Left lung (tissue), 4 donors: ENCODE measurements at regions not wholly inside any gene's neighbourhood (a gene's known extent, or its start where the extent isn't known, plus 50 kb on each side); places are given as distances from the start of the nearest gene placed in this dataset.

Source experiments
- ATAC-seq: fragments of 200-7000 bp; cut with Tn5 transposase; one replicate; pipeline ENCODE4 v1.9.1; 2020; ENCODE audit warnings: moderate library complexity
- DNase-seq, 4 donors: peaks; one replicate each; pipeline ENCODE4 v3.0.0-alpha.2; 2013 to 2020
- H3K27ac ChIP-seq, 2 donors: fragments of 200-600 bp; sonication (generic) in 1 of 2; one replicate each; pipeline versions ENCODE4 v1.5.0 to v1.8.0; 2020 to 2021
- H3K27me3 ChIP-seq, 2 donors: fragments of 200-600 bp; sonication (generic) in 1 of 2; one replicate each; pipeline versions ENCODE4 v1.5.0 to v1.8.0; 2020 to 2021
- H3K36me3 ChIP-seq, 2 donors: fragments of 200-600 bp; sonication (generic) in 1 of 2; one replicate each; pipeline versions ENCODE4 v1.5.0 to v1.8.0; 2020 to 2021
- H3K4me1 ChIP-seq, 2 donors: fragments of 200-600 bp; one replicate each; pipeline ENCODE4 v1.8.0; 2021
- H3K4me3 ChIP-seq, 2 donors: fragments of 200-600 bp; sonication (generic) in 1 of 2; one replicate each; pipeline versions ENCODE4 v1.5.0 to v1.8.0; 2020 to 2021; ENCODE audit warnings: mild to moderate bottlenecking in 1 of 2
- H3K9me3 ChIP-seq, 2 donors: fragments of 200-600 bp; sonication (generic) in 1 of 2; one replicate each; pipeline versions ENCODE4 v1.5.0 to v1.8.0; 2020 to 2021
- intact Hi-C, 2 donors: fragments of 100-400 bp; cut with DNase I; formaldehyde crosslinking; loops; one replicate each; pipeline versions ENCODE4 v1.11.2 to v1.14.2; 2022
- TF ChIP-seq, protein P1 (sequence below), 2 donors: fragments of 200-600 bp; sonication (generic) in 1 of 2; IDR thresholded peaks; one replicate each; pipeline versions ENCODE4 v1.5.0 to v1.8.0; 2021; ENCODE audit warnings: antibody characterized with exemption in 2 of 2
- donor health status: DM: no; HTN: yes; CAD: no.
- donor health status: DM: no; HTN: no; CAD: no.

DNA sequence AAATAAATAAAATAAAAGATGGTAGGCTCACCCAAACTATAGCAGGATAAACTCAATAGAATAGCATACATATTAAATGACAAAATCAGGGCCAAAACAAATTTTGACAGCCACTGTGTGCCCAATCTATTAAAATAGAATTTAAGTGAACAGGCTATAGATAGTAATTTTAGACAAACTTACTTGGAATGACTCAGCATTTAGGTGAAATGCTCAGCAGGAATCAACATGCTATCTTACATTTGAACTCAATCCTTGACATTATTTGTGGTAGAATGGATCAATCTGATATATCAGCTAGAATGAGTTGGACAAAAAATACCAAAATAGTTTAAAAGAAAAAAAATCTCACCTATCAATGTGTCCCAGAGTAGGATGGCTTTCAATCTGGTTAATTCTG, 578.6 kb downstream of the RFPL4B start:
- no peak for ATAC-seq
- Histone ChIP-seq H3K36me3 (no peaks in the 10 kb centered on the region), H3K27ac (no peak overlapping the region), H3K4me1 (no peaks in the 10 kb centered on the region), H3K27me3 (no peaks in the 10 kb centered on the region), H3K4me3 (no peak overlapping the region), H3K9me3 (peaks cover 0 to 25% of the 10 kb centered on the region in 2 donors)
- DNase-seq, result no peak
- intact Hi-C loops, result no loop called here
- TF ChIP-seq, protein P1, sequence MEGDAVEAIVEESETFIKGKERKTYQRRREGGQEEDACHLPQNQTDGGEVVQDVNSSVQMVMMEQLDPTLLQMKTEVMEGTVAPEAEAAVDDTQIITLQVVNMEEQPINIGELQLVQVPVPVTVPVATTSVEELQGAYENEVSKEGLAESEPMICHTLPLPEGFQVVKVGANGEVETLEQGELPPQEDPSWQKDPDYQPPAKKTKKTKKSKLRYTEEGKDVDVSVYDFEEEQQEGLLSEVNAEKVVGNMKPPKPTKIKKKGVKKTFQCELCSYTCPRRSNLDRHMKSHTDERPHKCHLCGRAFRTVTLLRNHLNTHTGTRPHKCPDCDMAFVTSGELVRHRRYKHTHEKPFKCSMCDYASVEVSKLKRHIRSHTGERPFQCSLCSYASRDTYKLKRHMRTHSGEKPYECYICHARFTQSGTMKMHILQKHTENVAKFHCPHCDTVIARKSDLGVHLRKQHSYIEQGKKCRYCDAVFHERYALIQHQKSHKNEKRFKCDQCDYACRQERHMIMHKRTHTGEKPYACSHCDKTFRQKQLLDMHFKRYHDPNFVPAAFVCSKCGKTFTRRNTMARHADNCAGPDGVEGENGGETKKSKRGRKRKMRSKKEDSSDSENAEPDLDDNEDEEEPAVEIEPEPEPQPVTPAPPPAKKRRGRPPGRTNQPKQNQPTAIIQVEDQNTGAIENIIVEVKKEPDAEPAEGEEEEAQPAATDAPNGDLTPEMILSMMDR (IDR thresholded peaks at IDR 0.05), result no peak

DNA sequence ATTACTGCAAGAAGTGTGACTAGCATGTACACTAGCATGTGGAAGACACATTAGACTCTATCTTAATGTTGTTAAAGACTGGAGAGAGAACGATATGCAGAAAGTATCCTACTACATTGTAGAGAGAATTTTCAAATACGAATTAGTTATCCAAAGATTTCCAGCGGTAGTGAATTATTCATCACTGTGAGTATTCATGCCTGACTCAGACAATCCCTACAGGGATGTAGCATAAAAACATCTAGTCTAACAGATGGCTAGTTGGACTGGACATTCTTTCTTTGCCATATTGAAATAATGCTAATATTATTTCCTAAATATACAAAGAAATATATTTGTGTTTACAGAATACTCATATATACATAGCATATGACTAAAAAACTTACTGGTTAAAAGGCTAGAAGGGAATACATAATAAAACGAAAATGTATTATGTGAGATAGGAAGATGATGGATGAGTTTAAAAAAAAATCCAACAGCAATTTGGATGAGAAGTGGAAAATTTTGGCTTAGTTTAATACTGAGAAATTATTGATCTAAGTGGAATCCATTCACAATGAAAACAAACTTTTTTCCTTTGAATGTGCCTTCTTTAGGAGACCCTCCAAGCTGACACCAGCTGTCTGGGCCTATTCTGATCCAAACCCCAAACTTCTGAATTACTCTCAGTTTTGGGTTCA, 580.7 kb downstream of the RFPL4B start:
- Histone ChIP-seq H3K27ac (no peak overlapping the region), H3K27me3 (no peaks in the 10 kb centered on the region), H3K36me3 (no peaks in the 10 kb centered on the region), H3K4me1 (no peaks in the 10 kb centered on the region), H3K9me3 (peaks cover 0 to 11% of the 10 kb centered on the region in 2 donors), H3K4me3 (no peak overlapping the region)
- ATAC-seq (no peak), DNase-seq (no peak)
- TF ChIP-seq, protein P1 (IDR thresholded peaks at IDR 0.05), result no peak
- intact Hi-C loops, result no loop called here

DNA sequence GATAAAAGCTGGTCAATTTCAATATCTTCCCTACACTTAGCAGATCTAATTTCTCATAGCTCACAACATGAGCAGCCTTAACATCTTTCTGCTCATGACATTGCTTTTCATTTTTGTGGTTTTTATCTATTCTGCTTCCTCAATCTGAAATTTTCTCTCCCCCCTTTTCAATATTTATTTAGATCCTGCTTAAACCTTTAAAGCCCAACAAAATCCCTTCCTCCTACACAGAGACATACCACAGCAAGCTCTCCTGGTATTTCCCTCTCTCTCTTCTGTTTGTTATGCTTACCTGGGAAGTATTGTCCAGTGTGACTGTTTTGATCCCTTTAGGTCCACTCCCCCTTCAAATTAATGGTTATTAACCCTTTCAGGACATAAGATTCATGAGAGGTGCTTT, 582.5 kb downstream of the RFPL4B start:
- H3K36me3 ChIP-seq, result no peaks in the 10 kb centered on the region
- no peaks in the 10 kb centered on the region for H3K4me1 ChIP-seq
- H3K27me3 ChIP-seq, result no peaks in the 10 kb centered on the region
- no peaks in the 10 kb centered on the region for H3K9me3 ChIP-seq
- H3K4me3 ChIP-seq, result no peak overlapping the region
- TF ChIP-seq, protein P1 (IDR thresholded peaks at IDR 0.05), result no peak
- intact Hi-C loops, result no loop called here
- no peak for DNase-seq
- H3K27ac ChIP-seq, result no peak overlapping the region
- no peak for ATAC-seq

DNA sequence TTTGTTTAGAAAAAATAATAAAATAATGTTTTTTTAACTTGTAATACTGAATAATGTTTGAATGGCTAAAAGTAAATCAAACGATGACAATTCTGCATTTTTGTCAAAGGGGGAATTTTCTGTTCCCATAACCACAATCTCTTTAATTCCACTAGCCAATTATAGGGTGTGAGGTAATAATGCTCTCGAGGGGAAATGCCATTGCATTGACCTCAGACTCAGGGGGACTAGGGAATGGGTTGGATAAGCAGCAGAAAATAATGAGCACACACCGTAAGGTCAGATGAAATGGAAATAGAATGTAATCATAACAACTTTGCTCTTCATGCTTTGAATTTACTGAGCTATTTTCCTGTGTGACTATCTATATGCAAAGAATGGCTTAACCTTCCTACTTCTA, 584.7 kb downstream of the RFPL4B start:
- TF ChIP-seq, protein P1 (IDR thresholded peaks at IDR 0.05), result no peak
- H3K4me3 ChIP-seq, result no peak overlapping the region
- H3K27ac ChIP-seq, result no peak overlapping the region
- no peaks in the 10 kb centered on the region for H3K9me3 ChIP-seq
- no peaks in the 10 kb centered on the region for H3K27me3 ChIP-seq
- intact Hi-C loops, result no loop called here
- no peak for ATAC-seq
- H3K36me3 ChIP-seq, result no peaks in the 10 kb centered on the region
- no peak for DNase-seq
- no peaks in the 10 kb centered on the region for H3K4me1 ChIP-seq

DNA sequence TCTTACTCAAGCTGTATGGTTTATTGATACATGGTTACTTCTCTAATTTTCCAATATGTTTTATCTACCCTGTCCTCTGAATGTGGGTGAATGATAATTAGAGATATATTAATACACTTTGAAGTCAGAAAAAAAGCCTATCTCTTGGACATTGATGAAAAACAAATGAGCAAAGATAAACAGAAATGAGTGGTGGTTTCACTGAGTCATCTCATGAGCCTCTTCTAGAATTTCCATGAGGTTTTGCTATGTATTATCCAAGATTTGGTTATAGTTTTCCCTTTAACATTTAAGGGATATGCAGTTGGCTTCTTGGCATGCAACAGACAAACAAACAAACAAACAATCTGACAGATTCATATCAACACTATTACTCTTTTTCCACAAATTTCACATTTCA, 586.8 kb downstream of the RFPL4B start:
- TF ChIP-seq, protein P1 (IDR thresholded peaks at IDR 0.05), result no peak
- intact Hi-C loops, result no loop called here
- H3K36me3 ChIP-seq, result no peaks in the 10 kb centered on the region
- H3K4me3 ChIP-seq, result no peak overlapping the region
- H3K4me1 ChIP-seq, result no peaks in the 10 kb centered on the region
- ATAC-seq (no peak), DNase-seq (no peak)
- no peaks in the 10 kb centered on the region for H3K27me3 ChIP-seq
- H3K27ac ChIP-seq, result no peak overlapping the region
- no peaks in the 10 kb centered on the region for H3K9me3 ChIP-seq
